ENCODE measurements at regions not wholly inside any gene's neighbourhood (a gene's known extent, or its start where the extent isn't known, plus 50 kb on each side); places are given as distances from the start of the nearest gene placed in this dataset.
"Not testable (repeated sequence)": the region's sequence is repeated elsewhere in the genome, so short reads cannot be mapped to it uniquely, and the experiment has no call there.

GRCh38 chr1:121048769-121049443, 135.2 kb downstream of the FAM72B start:
- not testable (repeated sequence) for DNase-seq (ENCODE audit: low read depth in 1 of 2, low spot score in 1 of 2)

DNA sequence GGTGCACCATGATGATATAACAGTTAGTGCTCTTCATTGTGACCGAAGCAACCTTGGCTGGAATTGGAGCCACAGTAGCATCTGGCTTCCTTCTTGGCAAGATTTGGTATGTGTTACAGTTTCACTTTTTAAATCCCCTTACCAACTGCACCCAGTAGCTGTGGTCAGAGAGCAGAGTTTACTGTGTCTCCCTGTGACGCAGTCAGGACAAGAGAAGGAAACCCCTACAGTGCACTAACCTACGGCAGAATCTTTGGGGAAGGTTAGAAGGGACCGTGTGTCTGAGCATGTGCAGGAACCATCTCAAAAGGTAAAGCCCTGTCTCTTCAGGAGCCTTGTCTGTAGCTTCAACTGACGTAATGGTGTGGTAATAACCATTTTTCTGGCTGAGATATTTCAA, 134.0 kb downstream of the FAM72B start:
- not testable (repeated sequence) for DNase-seq (ENCODE audit: low read depth in 1 of 2, low spot score in 1 of 2)

GRCh38 chr1:121051161-121051790, 132.9 kb downstream of the FAM72B start:
- DNase-seq (ENCODE audit: low read depth in 1 of 2, low spot score in 1 of 2), result not testable (repeated sequence)

- DNase-seq (ENCODE audit: low read depth in 1 of 2, low spot score in 1 of 2), result not testable (repeated sequence)
Observed at GRCh38 chr1:121052081-121052660, 132.0 kb downstream of the FAM72B start.

DNA sequence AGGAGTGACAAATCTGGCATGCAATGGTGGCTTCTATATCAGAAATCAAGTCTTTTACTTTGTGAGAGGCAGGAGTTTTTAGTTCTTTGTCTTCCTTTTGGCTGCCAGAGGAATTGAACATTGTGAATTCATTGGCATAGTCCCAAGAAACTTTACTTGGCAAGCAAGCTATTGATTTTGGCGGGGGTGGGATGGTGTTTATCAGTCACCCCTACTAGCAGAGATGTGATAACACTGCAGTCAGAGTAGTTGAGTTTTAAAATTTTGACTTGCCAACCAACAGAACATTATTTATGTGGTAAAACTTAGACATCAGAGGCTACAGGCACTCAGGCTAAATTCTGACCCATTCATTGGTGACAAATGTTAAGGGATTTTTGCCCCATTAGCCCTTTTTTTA, 129.2 kb downstream of the FAM72B start:
- not testable (repeated sequence) for DNase-seq (ENCODE audit: low read depth in 1 of 2, low spot score in 1 of 2)

- not testable (repeated sequence) for DNase-seq (ENCODE audit: low read depth in 1 of 2, low spot score in 1 of 2)
Observed at GRCh38 chr1:121066925-121067324, 117.2 kb downstream of the FAM72B start.

DNA sequence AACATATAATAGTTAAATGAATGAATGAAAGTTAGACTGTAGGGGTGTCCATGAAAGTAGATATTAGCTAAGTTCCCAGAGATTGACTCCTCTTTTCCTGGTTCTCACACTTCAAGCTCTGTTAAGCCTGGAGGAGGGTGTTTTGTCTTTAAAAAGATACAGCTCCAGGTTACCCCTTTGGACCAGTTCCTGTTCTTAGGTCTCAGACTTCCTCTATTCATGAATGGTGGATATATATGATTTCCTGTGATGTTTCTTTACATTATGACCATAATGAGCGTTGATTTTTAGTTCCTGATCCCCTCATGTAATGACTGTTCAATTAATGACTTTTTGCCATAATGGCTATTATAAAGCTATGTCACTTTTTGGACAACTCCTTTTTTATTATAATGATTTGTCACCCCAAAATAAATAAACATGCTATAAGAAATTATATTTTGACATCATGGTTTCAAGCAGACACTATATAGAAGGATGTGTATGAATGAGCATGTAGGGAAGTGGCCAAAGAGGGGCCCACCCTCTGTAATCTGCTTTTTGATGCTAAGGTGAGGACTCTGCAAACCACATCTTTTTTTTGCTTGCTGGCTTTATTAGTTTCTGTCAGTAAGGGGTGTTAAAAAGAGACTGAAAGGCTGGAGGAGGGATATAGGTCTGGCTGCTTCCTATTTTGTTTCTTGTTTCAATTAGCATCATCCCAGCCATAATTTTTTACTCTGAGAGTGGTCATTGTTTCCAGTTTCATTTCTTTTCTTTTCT, 115.2 kb downstream of the FAM72B start:
- DNase-seq (ENCODE audit: low read depth in 1 of 2, low spot score in 1 of 2), result not testable (repeated sequence)

DNA sequence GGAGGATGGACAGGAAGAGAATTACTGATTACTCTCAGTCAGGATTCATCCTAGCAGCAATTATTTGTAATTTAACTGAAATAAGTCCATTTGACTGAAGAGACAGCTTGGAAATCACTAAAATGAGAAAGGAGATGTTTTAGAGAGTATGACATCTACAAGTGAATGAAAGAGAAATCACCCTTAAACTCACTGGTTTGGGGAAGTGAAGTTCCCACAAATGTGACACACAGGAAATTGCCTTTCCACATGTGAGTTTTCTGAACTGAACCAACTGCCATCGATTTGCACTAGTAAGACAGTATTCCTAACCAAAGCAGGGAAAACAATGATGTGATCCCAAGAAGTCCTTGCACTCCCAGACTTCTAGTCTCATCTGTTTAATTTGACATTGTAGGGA, 110.3 kb downstream of the FAM72B start:
- not testable (repeated sequence) for DNase-seq (ENCODE audit: low read depth in 1 of 2, low spot score in 1 of 2)

- DNase-seq (ENCODE audit: low read depth in 1 of 2, low spot score in 1 of 2), result not testable (repeated sequence)
Observed at GRCh38 chr1:121075254-121075805, 108.8 kb downstream of the FAM72B start.

DNA sequence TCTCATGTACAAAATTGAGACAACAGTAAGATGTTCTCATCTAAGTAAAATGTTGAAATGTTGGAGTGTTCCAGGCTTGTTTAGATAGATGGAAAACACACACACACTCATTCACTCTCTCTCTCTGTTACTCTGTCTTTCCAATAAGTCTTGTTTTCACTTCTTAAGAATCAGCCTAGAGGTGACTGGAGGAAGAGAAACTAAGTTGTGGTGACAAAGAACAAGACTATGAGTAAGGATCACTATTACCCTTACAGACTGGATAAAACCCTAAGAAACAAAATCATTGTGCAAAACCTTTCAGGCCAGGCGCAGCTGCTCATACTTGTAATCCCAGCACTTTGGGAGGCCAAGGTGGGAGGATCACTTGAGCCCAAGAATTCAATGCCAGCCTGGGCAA, 107.5 kb downstream of the FAM72B start:
- not testable (repeated sequence) for DNase-seq (ENCODE audit: low read depth in 1 of 2, low spot score in 1 of 2)

GRCh38 chr1:121079655-121080054, 104.5 kb downstream of the FAM72B start:
- DNase-seq (ENCODE audit: low read depth in 1 of 2, low spot score in 1 of 2), result not testable (repeated sequence)

DNA sequence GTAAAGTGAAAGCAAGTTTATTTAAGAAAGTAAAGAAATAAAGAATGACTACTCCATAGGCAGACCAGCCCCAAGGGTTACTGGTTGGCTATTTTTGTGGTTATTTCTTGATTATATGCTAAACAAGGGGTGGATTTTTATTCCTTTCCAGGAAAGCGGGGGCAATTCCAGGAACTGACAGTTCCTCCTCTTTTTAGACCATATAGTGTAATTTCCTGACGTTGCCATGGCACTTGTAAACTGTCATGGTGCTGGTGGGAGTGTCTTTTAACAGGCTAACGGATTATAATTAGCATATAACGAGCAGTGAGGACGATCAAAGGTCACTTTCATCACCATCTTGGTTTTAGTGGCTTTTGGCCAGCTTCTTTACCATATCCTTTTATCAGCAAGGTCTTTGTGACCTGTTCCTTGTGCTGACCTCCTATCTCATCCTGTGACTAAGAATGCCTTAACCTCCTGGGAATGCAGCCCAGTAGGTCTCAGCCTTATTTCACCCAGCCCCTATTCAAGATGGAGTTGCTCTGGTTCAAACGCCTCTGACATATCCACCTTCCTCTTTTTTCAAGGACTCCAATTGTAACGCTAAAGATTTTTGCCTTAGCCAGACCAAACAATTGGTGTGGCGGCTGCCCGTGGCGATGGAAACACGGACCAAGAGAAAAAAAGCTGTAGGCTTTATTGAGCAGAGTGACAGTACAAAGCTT, 103.8 kb downstream of the FAM72B start:
- DNase-seq (ENCODE audit: low read depth in 1 of 2, low spot score in 1 of 2), result not testable (repeated sequence)

DNA sequence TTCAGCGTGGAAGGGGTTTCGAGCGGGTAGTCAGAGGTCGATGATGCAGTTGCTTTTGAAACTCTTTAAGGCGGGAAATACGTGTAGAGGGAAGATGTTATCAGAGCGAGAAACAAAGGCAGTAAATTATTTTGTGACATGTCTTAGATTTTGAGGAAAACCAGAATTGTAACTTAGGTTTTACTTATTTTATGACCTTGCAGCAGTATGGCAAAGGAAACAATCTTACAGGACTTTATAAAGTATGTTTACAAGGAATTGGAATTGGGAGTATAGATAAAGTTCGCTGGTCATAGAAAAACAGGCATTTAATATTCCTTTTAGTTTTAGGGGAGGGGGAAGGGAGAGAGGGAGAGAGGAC, 103.3 kb downstream of the FAM72B start:
- DNase-seq (ENCODE audit: low read depth in 1 of 2, low spot score in 1 of 2), result not testable (repeated sequence)

GRCh38 chr1:121081625-121082199, 102.4 kb downstream of the FAM72B start:
- DNase-seq (ENCODE audit: low read depth in 1 of 2, low spot score in 1 of 2), result not testable (repeated sequence)

GRCh38 chr1:121082995-121083394, 101.1 kb downstream of the FAM72B start:
- DNase-seq (ENCODE audit: low read depth in 1 of 2, low spot score in 1 of 2), result not testable (repeated sequence)

- DNase-seq (ENCODE audit: low read depth in 1 of 2, low spot score in 1 of 2), result not testable (repeated sequence)
Observed at GRCh38 chr1:121086249-121086648, 97.9 kb downstream of the FAM72B start.

- DNase-seq (ENCODE audit: low read depth in 1 of 2, low spot score in 1 of 2), result not testable (repeated sequence)
Observed at GRCh38 chr1:121087221-121087620, 96.9 kb downstream of the FAM72B start.

DNA sequence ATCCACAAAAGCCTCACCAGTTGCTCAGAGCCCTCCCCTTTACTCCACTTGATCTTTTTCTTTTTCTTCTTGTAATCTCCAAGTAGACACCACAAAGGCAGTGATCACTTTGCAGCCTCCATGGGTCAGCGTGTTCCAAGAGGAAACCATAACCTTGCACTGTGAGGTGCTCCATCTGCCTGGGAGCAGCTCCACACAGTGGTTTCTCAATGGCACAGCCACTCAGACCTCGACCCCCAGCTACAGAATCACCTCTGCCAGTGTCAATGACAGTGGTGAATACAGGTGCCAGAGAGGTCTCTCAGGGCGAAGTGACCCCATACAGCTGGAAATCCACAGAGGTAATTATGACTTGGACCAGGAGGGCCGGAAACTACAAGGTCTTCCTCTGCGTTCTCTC, 95.6 kb downstream of the FAM72B start:
- not testable (repeated sequence) for DNase-seq (ENCODE audit: low read depth in 1 of 2, low spot score in 1 of 2)

DNA sequence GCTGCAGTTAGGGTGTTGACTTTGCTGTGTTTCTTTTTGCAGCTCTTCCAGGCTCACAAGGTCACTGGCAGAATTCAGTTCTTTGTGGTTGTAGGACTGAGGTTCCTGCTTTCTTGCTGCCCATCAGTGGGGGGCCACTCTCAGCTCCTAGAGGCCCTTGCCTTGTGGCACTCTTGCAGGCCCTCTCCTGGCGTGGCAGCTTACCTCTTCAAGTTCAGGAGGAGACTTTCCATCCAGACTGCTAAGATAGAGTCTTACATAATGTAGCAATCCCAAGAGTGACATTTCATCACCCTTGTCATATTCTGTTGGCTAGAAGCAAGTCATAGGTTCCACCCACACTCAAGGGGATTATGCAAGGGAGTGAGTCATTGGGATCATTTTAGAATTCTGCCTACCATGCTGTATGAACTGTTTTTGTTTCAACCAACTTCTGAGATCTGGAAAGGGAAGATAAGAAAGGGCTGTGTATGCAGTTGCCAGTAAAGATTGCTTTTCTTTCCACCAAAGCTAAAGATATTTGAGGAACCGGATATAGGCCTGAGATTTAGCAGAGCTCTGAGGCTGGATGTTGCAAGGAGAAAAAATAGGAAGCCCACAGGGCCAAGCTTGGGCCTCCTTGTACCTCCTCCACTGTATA, 91.7 kb downstream of the FAM72B start:
- DNase-seq (ENCODE audit: low read depth in 1 of 2, low spot score in 1 of 2), result not testable (repeated sequence)

DNA sequence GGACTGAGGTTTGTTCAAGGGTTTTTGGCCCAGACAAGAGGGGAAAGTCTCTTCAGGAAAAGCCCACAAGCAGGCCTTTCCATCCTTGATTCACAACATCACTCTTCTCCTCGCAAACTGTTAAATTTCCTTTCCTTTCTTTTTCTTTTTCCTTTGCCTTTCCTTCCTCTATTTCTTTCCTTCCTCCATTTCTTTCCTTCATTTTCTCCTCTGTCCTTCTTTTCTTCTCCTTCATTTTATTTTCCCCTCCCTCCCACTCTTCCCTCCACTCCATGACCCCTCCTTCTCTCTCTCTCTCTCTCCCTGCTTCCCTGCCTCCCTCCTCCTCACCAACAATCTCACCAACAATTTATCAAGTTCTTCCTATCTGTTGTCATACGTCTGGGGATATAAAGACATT, 89.1 kb downstream of the FAM72B start:
- DNase-seq (ENCODE audit: low read depth in 1 of 2, low spot score in 1 of 2), result not testable (repeated sequence)

Data from stimulated activated CD4-positive, alpha-beta T cell treated with anti-CD3 and anti-CD28 coated beads, Interleukin-15, amount 100 ng/mL, for 1 hour (primary cell).